ENCODE measurements at regions not wholly inside any gene's neighbourhood (a gene's known extent, or its start where the extent isn't known, plus 50 kb on each side); places are given as distances from the start of the nearest gene placed in this dataset.

- no peak overlapping the region for H3K4me3 ChIP-seq (ENCODE audit: low read length)
- no peak for DNase-seq (ENCODE audit: low read depth)
- no peak for TF ChIP-seq CTCF (conservative IDR thresholded peaks at IDR 0.05; ENCODE audit: low read depth, low read length)
Observed at GRCh38 chr5:25905646-25906045, 1132.7 kb downstream of the CDH9 start.

GRCh38 chr5:25892211-25892610, 1146.2 kb downstream of the CDH9 start:
- no peak for TF ChIP-seq CTCF (conservative IDR thresholded peaks at IDR 0.05; ENCODE audit: low read depth, low read length)
- H3K4me3 ChIP-seq (ENCODE audit: low read length) = no peak overlapping the region
- no peak for DNase-seq (ENCODE audit: low read depth)

- TF ChIP-seq CTCF (conservative IDR thresholded peaks at IDR 0.05; ENCODE audit: low read depth, low read length) = no peak
- H3K4me3 ChIP-seq (ENCODE audit: low read length) = no peak overlapping the region
- DNase-seq (ENCODE audit: low read depth) = no peak
Observed at GRCh38 chr5:25891691-25892090, 1146.7 kb downstream of the CDH9 start.

GRCh38 chr5:25881318-25882036, 1156.9 kb downstream of the CDH9 start:
- TF ChIP-seq CTCF (conservative IDR thresholded peaks at IDR 0.05; ENCODE audit: low read depth, low read length) = no peak
- no peak overlapping the region for H3K4me3 ChIP-seq (ENCODE audit: low read length)
- no peak for DNase-seq (ENCODE audit: low read depth)

- no peak for DNase-seq (ENCODE audit: low read depth)
- no peak overlapping the region for H3K4me3 ChIP-seq (ENCODE audit: low read length)
- no peak for TF ChIP-seq CTCF (conservative IDR thresholded peaks at IDR 0.05; ENCODE audit: low read depth, low read length)
Observed at GRCh38 chr5:25863811-25864210, 1174.6 kb downstream of the CDH9 start.

GRCh38 chr5:25862276-25862675, 1176.1 kb downstream of the CDH9 start:
- DNase-seq (ENCODE audit: low read depth) = no peak
- no peak overlapping the region for H3K4me3 ChIP-seq (ENCODE audit: low read length)
- no peak for TF ChIP-seq CTCF (conservative IDR thresholded peaks at IDR 0.05; ENCODE audit: low read depth, low read length)

- H3K4me3 ChIP-seq (ENCODE audit: low read length) = no peak overlapping the region
- DNase-seq (ENCODE audit: low read depth) = no peak
- peak; percentile 10 for TF ChIP-seq CTCF (conservative IDR thresholded peaks at IDR 0.05; ENCODE audit: low read depth, low read length)
Observed at GRCh38 chr5:25858019-25858418, 1180.4 kb downstream of the CDH9 start.

All from retinal pigment epithelial cell (primary cell).